GM21619 (cell line): ENCODE measurements at regions not wholly inside any gene's neighbourhood (a gene's known extent, or its start where the extent isn't known, plus 50 kb on each side); places are given as distances from the start of the nearest gene placed in this dataset.
"Not testable (repeated sequence)": the region's sequence is repeated elsewhere in the genome, so short reads cannot be mapped to it uniquely, and the experiment has no call there.

Source experiments
- ATAC-seq: cut with Tn5 transposase; IDR thresholded peaks from one replicate; pipeline ENCODE4 v1.9.1; 2021; ENCODE audit not compliant: unreplicated experiment

- no peak for ATAC-seq
Observed at GRCh38 chr18:38879871-38880270, 1314.3 kb upstream of the CELF4 start.

- ATAC-seq = no peak
Observed at GRCh38 chr18:38872342-38872741, 1306.7 kb upstream of the CELF4 start.

DNA sequence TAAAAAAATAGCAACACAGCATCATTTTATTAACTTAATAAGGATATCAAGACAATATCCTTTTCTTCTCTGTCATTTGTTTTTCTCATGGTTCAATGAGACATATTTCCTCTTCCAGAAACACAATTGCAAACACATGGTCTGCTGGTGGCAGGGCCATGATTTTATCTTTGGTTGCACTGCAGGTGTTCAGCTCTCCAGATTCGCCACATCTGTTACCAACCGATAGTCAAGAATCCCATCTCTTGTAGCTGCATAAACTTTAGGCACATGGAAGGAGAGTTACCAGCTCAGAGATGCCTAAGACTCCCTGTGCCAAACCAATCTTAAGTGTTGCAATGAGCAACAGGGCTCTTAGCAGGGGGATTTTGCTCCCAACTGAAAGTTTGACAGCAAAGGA is 1303.2 kb upstream of the CELF4 start:
- ATAC-seq = no peak

GRCh38 chr18:38867680-38868079 is 1302.1 kb upstream of the CELF4 start:
- ATAC-seq = no peak

- no peak for ATAC-seq
Observed at GRCh38 chr18:38851526-38851925, 1285.9 kb upstream of the CELF4 start.

DNA sequence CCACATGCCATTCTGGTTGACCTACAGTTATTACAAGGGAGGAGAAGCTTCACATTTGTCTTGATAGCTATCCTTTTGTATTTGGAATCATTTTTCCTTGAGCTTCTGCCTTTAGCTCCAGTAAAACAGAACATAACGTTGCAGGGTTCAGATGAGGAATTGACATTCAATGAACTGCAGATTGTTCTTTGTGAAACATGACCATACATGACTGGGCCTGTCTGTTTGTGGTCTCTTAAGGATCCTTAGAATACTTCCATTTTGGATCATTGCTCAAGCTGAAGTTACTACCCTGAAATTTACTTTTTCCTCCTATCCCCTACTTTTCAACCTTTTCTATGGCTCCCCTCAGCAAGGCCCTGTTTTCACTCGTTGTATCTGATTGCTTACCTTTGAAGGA is 1281.7 kb upstream of the CELF4 start:
- ATAC-seq = no peak

DNA sequence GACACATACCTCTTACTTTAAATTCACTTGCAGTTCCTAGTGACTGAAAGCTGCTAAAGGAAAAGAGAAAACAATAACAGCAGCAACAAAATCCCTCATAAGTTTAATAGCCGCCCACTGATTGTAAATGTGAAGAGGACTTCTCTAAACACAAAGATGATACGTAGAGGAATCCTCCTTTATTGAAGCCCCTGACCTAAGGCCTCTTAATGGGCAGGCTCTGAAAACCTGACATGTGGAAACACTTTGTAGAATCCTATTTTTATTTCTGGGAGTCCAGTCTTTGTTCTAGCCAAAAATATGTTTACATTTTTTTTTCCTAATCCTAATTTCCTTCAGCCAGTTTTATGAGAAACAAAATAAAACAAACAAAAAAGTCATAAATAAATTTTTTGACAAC is 1277.7 kb upstream of the CELF4 start:
- no peak for ATAC-seq

DNA sequence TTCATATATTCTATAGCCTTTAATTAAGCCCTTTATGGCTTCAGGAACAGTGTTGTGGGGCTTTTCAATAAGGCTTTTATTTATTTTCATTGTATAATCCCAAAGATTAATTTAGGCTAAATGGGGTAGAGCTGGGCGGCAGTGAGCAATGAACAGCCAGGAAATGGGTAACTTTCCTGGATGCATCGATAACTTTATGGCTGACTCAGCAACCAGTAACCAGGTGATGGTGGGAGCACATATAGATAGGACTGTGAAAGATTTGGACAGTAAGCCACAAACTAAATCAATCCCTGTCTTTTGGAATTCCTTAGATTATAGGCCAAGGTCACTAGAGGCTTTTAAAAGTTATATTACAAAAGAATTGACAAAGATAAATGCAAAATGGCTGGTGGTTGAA is 1260.6 kb upstream of the CELF4 start:
- ATAC-seq = no peak

- ATAC-seq = no peak
Observed at GRCh38 chr18:38811209-38811608, 1245.6 kb upstream of the CELF4 start.

DNA sequence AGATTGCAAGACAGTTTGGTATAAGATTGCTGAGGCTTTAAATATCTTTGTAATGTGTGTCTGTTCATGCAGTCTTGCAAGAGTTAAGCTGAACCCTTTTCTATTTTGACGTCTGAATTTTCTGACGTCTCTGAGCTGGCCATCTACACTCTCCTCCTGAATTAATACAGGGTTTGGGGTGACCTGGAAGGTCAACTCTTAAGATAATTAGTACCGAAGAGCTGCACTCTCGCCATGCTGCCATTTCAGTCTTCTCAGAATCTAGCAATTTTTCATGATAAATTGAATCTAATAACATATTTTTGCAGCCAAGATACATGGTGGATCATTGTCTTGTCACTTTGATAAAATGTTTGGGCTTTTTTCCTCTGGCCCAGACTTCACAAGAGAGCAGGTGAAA is 1245.2 kb upstream of the CELF4 start:
- no peak for ATAC-seq

DNA sequence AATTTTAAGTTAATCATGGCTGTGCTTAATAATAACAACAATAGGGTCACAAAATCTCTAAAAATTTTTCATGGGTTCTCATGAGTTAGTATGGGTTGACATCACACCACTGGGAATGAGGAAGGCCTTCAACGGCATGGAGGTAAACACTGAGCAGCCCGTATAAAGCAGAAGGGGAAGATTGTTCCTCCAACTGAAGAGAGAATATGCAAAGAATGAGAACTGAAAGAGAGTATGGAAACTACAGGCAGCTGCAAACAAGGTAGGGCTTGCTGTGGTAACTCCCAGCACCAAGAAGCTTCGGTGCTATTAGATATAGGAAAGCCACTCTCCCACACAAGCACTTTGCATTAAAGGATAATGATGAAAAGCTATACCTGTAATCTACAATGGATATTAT is 1242.3 kb upstream of the CELF4 start:
- no peak for ATAC-seq

DNA sequence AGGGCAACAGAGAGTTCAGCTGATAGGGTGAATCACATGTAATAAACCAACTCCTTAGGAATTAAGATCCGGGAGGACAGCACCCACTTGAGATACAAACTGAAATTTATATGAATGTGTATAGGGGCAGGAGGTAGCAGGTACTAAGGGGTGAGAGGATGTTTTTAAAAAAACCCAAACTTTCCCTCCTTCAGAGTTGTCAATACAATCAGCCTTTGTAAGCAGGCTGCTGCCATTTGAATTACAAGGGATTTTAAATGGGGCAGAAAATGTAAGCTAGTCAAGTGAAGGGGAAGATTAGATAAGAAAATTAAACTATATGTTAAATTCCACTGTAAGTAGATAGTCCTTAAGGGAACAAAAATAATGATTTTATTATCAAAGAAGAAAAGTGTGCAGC is 1239.7 kb upstream of the CELF4 start:
- ATAC-seq = no peak

DNA sequence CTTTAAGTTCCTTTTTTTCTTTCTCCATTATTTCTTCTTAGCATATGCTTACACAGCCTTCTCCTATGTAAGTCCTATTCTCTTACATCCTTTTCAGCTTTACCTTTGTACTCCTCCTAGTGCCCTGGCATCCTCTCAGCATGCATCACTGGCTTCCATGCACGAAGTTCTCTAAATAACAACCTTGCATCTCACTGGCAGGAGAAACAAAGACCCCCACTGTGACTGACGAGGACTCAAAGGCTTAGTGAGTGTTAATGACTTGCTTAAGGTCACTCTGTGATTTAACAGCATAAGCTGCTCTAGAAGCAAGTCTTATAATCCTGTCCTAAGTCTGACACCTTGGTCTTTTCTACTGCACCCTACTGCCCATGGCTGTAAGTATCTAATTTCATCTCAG is 1236.0 kb upstream of the CELF4 start:
- no peak for ATAC-seq

DNA sequence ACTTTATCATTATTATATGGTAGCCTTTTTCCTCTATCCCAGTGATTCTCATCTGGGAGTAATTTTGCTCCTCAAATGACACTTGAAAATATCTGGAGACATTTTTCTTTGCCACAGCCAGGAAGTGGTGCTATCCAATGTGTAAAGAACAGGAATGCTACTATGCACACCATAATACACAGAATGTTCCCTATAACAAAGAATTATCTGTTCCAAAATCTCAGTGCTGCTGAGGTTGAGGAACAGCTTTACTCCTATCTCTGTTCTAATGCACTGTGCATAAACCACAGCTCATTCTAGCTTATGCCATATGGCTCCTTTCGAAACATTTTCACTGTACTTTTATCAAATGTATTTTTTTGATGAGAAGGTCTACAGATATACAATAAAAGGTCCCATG is 1231.2 kb upstream of the CELF4 start:
- no peak for ATAC-seq

- no peak for ATAC-seq
Observed at GRCh38 chr18:38792731-38793130, 1227.1 kb upstream of the CELF4 start.

DNA sequence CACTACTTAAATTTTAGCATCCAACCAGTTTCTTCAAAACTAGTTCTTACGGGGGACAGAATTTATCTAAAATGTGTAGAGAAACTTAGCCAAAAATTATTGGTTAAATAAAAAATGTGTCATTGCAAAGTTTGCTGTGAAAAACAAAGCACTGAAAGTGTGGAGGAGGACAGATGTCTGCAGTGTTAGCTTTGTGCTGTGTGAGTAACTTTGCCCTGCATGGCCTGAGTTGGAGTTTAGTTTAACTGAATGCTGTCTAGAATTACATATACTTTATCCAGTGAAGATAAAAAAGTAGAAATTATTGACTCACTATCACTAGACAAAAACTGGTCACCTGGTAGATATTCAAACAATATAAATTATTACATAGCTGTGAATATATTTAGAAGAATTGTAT is 1225.2 kb upstream of the CELF4 start:
- no peak for ATAC-seq

- no peak for ATAC-seq
Observed at GRCh38 chr18:38790303-38790702, 1224.7 kb upstream of the CELF4 start.

DNA sequence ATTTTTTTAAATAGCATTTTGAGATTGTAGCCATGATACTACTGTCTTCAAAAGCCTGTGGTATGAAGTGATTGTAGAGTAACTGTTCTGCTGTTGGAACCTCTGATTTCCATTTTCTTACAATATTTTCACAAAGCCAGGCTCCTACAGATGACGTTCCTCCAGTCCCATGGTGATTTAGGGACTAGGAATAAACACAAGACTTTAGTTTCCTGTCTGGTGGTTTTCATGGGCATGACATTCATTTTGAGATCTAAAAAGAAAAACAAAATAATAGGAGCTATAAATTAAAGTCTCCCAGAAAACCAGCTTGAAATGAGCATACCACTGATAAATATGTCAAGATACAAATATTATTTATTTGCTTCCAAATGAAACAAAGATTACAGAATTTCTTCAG is 1223.5 kb upstream of the CELF4 start:
- ATAC-seq = no peak

GRCh38 chr18:38786906-38787305 is 1221.3 kb upstream of the CELF4 start:
- ATAC-seq = no peak

GRCh38 chr18:38771620-38772019 is 1206.0 kb upstream of the CELF4 start:
- not testable (repeated sequence) for ATAC-seq

DNA sequence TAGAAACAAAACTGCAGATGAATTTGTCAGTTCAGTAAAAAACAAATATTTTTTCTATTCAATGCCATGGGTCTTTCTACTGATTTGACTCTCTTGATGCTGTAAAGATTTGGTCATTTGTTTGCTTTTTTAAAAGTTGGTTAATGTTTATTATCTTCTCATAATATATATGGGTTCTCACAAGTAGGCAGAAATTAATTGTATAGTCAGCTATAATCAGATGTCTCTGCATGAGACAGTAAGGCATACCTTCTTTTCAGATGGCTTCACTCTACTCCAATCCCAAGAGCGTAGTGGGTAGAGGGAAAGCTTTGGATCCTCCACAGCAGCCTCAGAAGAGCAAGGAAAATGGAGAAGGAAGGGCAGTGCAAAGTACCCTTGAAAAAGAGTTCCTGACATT is 1202.9 kb upstream of the CELF4 start:
- no peak for ATAC-seq

DNA sequence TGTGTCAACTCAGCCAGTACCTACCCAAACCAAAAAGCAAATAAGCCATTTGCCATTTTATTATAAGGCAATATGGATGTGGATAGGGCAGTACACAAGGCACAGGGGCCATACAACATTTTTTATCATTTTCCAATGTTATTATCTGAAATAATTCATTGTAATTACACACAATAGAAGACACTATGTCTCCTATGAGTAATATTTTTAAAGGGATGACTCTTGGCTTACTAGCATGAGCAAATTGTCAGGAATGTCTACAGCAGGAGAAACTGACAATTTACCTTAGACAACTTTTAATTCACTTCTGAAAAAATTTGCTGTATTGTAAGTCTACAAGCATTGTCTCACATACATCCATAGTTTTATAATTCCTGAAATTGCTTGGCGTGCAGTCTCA is 1193.9 kb upstream of the CELF4 start:
- no peak for ATAC-seq

DNA sequence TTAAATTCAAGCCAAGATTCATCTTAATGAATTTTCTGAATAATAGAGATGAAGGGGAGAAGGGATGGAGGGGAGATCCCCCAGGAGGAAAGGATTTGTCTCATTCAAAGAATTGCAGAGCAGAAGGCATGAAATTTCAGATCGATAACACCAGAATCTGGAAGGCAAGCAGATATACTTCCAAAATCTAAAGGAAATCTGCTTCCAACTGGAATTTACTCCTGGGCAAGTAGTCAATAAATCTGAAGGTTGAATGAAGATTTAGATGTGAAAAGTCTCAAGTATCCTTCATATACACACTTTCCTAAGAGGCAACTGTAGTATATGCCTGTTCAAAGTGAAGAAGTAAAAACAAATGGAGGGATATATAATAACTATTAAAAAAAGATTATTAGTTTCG is 1190.8 kb upstream of the CELF4 start:
- ATAC-seq = no peak

GRCh38 chr18:38752430-38752829 is 1186.8 kb upstream of the CELF4 start:
- ATAC-seq = no peak
